CD14-positive monocyte (primary cell): ENCODE measurements at regions not wholly inside any gene's neighbourhood (a gene's known extent, or its start where the extent isn't known, plus 50 kb on each side); places are given as distances from the start of the nearest gene placed in this dataset.

ENCODE experiments used
- DNase-seq, 3 donors: peaks; one replicate each; pipeline ENCODE4 v3.0.0-alpha.2; 2011 to 2022
- H2AFZ ChIP-seq: 2 replicates; pipeline ENCODE4 v1.6.0; 2012; ENCODE audit warnings: mild to moderate bottlenecking, low read depth, low read length, inconsistent platforms; ENCODE audit not compliant: insufficient read depth, poor library complexity, severe bottlenecking
- H3K27ac ChIP-seq, 2 donors: 1 replicate in 1 of 2; 2 replicates in 1 of 2; pipeline ENCODE4 v1.5.1; 2012 to 2013; ENCODE audit warnings: low read length in 2 of 2, control low read depth in 1 of 2, inconsistent platforms in 1 of 2, low read depth in 1 of 2, mild to moderate bottlenecking in 1 of 2
- H3K27me3 ChIP-seq, 2 donors: one replicate each; pipeline versions ENCODE4 v1.6.0 to v1.6.1; 2011 to 2013; ENCODE audit warnings: low read length in 2 of 2; ENCODE audit not compliant: control insufficient read depth in 2 of 2, insufficient read depth in 2 of 2
- H3K36me3 ChIP-seq, 2 donors: replicated peaks in 1 of 2; 1 replicate in 1 of 2; 2 replicates in 1 of 2; pipeline versions ENCODE4 v1.5.1 to v1.6.1; 2012 to 2013; ENCODE audit warnings: low read length in 2 of 2, control low read depth in 1 of 2, inconsistent platforms in 1 of 2, mild to moderate bottlenecking in 1 of 2; ENCODE audit not compliant: insufficient read depth in 2 of 2, control insufficient read depth in 1 of 2
- H3K4me1 ChIP-seq, 2 donors: 1 replicate in 1 of 2; 2 replicates in 1 of 2; pipeline versions ENCODE4 v1.5.1 to v1.6.1; 2012 to 2013; ENCODE audit warnings: low read length in 2 of 2, control low read depth in 1 of 2, inconsistent platforms in 1 of 2, mild to moderate bottlenecking in 1 of 2, moderate library complexity in 1 of 2; ENCODE audit not compliant: insufficient read depth in 2 of 2, control insufficient read depth in 1 of 2
- H3K4me2 ChIP-seq: replicated peaks from 2 replicates; pipeline ENCODE3; 2012; ENCODE audit warnings: low read length, moderate library complexity, mild to moderate bottlenecking; ENCODE audit not compliant: poor library complexity, severe bottlenecking; ENCODE audit errors: extremely low read depth
- H3K4me3 ChIP-seq, 3 experiments: fragments of 200-600 bp in 1 of 3; sonication (generic) in 1 of 3; replicated peaks in 1 of 3; 1 replicate in 2 of 3; 2 replicates in 1 of 3; pipeline ENCODE4 v1.5.1; 2011 to 2013; ENCODE audit warnings: low read length in 3 of 3, mild to moderate bottlenecking in 3 of 3, control low read depth in 2 of 3, low read depth in 2 of 3, inconsistent platforms in 1 of 3, moderate library complexity in 1 of 3
- H3K79me2 ChIP-seq: 2 replicates; pipeline ENCODE4 v1.6.0; 2012; ENCODE audit warnings: mild to moderate bottlenecking, control low read depth, inconsistent platforms, low read length, moderate library complexity; ENCODE audit not compliant: insufficient read depth
- H3K9ac ChIP-seq: 2 replicates; pipeline ENCODE4 v1.6.0; 2017; ENCODE audit warnings: low read length, mild to moderate bottlenecking; ENCODE audit not compliant: insufficient read depth, poor library complexity, severe bottlenecking
- H3K9me3 ChIP-seq, 2 donors: replicated peaks in 1 of 2; 1 replicate in 1 of 2; 2 replicates in 1 of 2; pipeline versions ENCODE4 v1.5.1 to v1.6.1; 2012 to 2013; ENCODE audit warnings: low read length in 2 of 2, control low read depth in 1 of 2; ENCODE audit not compliant: control insufficient read depth in 1 of 2, insufficient read depth in 1 of 2
- H4K20me1 ChIP-seq: 2 replicates; pipeline ENCODE4 v1.6.0; 2012; ENCODE audit warnings: mild to moderate bottlenecking, low read length, control low read depth, moderate library complexity; ENCODE audit not compliant: insufficient read depth
- H3K27ac Mint-ChIP-seq, 7 donors: one replicate each; pipeline ENCODE4 v1.8.0; 2020; ENCODE audit warnings: mild to moderate bottlenecking in 7 of 7, mixed read lengths in 7 of 7, moderate library complexity in 6 of 7, inconsistent platforms in 2 of 7
- H3K27me3 Mint-ChIP-seq, 3 donors: one replicate each; pipeline ENCODE4 v1.8.0; 2021 to 2022; ENCODE audit warnings: low read depth in 3 of 3, mild to moderate bottlenecking in 3 of 3, mixed read lengths in 3 of 3, moderate library complexity in 3 of 3, inconsistent platforms in 1 of 3
- H3K36me3 Mint-ChIP-seq, 2 donors: one replicate each; pipeline ENCODE4 v1.8.0; 2020; ENCODE audit warnings: mixed read lengths in 2 of 2, inconsistent platforms in 1 of 2, mild to moderate bottlenecking in 1 of 2
- H3K4me1 Mint-ChIP-seq: one replicate; pipeline ENCODE4 v1.8.0; 2020; ENCODE audit warnings: mild to moderate bottlenecking, mixed read lengths
- H3K4me3 Mint-ChIP-seq, 2 donors: one replicate each; pipeline ENCODE4 v1.8.0; 2020; ENCODE audit warnings: mild to moderate bottlenecking in 2 of 2, mixed read lengths in 2 of 2, moderate library complexity in 1 of 2
- H3K9me3 Mint-ChIP-seq, 7 donors: one replicate each; pipeline ENCODE4 v1.8.0; 2020 to 2022; ENCODE audit warnings: mixed read lengths in 7 of 7, mild to moderate bottlenecking in 6 of 7, moderate library complexity in 6 of 7, inconsistent platforms in 2 of 7
- WGBS: methylation state at CpG from one replicate; pipeline ENCODE4 v1.1.5; 2013; ENCODE audit warnings: missing lambda C conversion rate; ENCODE audit not compliant: insufficient coverage; 5-methylcytosine and 5-hydroxymethylcytosine counted together
- intact Hi-C, 2 donors: fragments of 100-400 bp; cut with micrococcal nuclease; formaldehyde crosslinking; loops; one replicate each; pipeline versions ENCODE4 v1.15.0 to v1.15.1; 2023
- TF ChIP-seq, protein P1 (sequence below): fragments of 200-600 bp; IDR thresholded peaks from one replicate; pipeline ENCODE4 v1.8.0; 2022; ENCODE audit warnings: antibody characterized with exemption, mild to moderate bottlenecking

- intact Hi-C loops: no loop called here
- H3K27ac ChIP-seq: no peak overlapping the region
- WGBS: 92% methylated on average over 6 of the region's 13 CpGs
- no peak for DNase-seq
- no peaks in the 10 kb centered on the region for H3K4me1 ChIP-seq
- no peaks in the 10 kb centered on the region for H4K20me1 ChIP-seq
- no peaks in the 10 kb centered on the region for H3K79me2 ChIP-seq
- peaks cover 3 to 5% (median 3%) of the 10 kb centered on the region in 3 donors for H3K27me3 Mint-ChIP-seq
- H3K9me3 Mint-ChIP-seq: no peaks in the 10 kb centered on the region
- H3K9ac ChIP-seq: no peak overlapping the region
- H3K4me3 ChIP-seq: no peak overlapping the region
- H3K9me3 ChIP-seq: no peaks in the 10 kb centered on the region
- no peaks in the 10 kb centered on the region for H3K36me3 ChIP-seq
- H3K4me3 Mint-ChIP-seq: no peak overlapping the region
- no peak overlapping the region for H3K4me2 ChIP-seq
- H3K36me3 Mint-ChIP-seq: no peaks in the 10 kb centered on the region
- TF ChIP-seq, protein P1, sequence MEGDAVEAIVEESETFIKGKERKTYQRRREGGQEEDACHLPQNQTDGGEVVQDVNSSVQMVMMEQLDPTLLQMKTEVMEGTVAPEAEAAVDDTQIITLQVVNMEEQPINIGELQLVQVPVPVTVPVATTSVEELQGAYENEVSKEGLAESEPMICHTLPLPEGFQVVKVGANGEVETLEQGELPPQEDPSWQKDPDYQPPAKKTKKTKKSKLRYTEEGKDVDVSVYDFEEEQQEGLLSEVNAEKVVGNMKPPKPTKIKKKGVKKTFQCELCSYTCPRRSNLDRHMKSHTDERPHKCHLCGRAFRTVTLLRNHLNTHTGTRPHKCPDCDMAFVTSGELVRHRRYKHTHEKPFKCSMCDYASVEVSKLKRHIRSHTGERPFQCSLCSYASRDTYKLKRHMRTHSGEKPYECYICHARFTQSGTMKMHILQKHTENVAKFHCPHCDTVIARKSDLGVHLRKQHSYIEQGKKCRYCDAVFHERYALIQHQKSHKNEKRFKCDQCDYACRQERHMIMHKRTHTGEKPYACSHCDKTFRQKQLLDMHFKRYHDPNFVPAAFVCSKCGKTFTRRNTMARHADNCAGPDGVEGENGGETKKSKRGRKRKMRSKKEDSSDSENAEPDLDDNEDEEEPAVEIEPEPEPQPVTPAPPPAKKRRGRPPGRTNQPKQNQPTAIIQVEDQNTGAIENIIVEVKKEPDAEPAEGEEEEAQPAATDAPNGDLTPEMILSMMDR: no peak
- no peak overlapping the region for H3K27ac Mint-ChIP-seq
- H2AFZ ChIP-seq: no peak overlapping the region
- no peaks in the 10 kb centered on the region for H3K4me1 Mint-ChIP-seq
- H3K27me3 ChIP-seq: no peaks in the 10 kb centered on the region
These were observed 75.9 kb downstream of the EDN3 start for GRCh38 chr20:59376109-59376841.

DNA sequence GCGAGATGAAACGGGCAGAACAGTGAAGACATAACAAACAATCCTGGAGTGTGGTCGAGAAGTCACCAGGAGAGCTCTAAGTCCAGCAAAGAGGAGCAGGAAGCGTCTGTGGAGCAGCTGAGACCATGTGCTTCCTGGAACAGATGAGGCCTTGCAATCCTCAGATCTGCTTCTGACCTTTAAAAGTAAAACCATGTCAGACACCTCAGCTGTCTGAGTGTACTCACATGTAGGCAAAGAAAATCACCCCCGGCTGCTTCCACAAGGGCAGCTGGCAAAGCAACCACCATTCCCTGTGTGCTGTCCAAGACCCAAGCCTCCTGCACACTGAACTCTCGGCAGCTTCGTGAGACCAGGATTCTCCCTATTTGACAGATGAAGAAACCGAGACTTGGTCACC lies 76.6 kb downstream of the EDN3 start:
- Mint-ChIP-seq H3K36me3 (no peaks in the 10 kb centered on the region), H3K4me1 (no peaks in the 10 kb centered on the region), H3K27me3 (peaks cover 3 to 5% (median 3%) of the 10 kb centered on the region in 3 donors), H3K4me3 (no peak overlapping the region), H3K27ac (no peak overlapping the region), H3K9me3 (no peaks in the 10 kb centered on the region)
- Histone ChIP-seq H3K36me3 (no peaks in the 10 kb centered on the region), H3K27me3 (no peaks in the 10 kb centered on the region), H3K27ac (no peak overlapping the region), H3K9ac (no peak overlapping the region), H3K9me3 (no peaks in the 10 kb centered on the region), H2AFZ (no peak overlapping the region), H3K4me3 (no peak overlapping the region), H4K20me1 (no peaks in the 10 kb centered on the region), H3K4me2 (no peak overlapping the region), H3K79me2 (no peaks in the 10 kb centered on the region), H3K4me1 (no peaks in the 10 kb centered on the region)
- intact Hi-C loops: no loop called here
- 51% methylated on average over 8 of the region's 8 CpGs for WGBS
- TF ChIP-seq, protein P1: no peak
- DNase-seq: no peak
